Stimulated activated CD4-positive, alpha-beta T cell treated with anti-CD3 and anti-CD28 coated beads, Interleukin-1b, Interleukin-23, amount 100 ng/mL, for 48 hours (primary cell): ENCODE measurements at regions not wholly inside any gene's neighbourhood (a gene's known extent, or its start where the extent isn't known, plus 50 kb on each side); places are given as distances from the start of the nearest gene placed in this dataset.

Experiments used
- DNase-seq: peaks from one replicate; pipeline ENCODE4 v3.0.0-alpha.2; 2020

DNA sequence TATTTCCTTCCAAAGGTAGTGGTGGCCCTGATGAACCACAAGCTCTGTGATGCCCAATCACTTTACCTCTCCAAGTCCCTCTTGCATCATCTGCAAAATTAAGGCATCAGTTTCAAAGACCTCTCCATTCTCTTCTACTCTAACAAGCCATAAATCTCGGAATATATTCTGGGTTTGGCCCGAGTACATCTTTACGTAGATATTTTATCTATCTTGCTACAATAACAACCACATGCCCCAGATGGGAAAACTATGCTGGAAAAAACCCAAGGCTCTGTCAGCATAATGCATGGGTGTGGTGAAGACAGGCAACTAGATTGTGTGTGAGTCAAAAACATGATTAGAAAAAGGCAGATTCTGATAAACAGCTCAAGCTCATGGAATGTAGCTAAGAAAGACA lies 228.2 kb upstream of the BLID start:
- no peak for DNase-seq

DNA sequence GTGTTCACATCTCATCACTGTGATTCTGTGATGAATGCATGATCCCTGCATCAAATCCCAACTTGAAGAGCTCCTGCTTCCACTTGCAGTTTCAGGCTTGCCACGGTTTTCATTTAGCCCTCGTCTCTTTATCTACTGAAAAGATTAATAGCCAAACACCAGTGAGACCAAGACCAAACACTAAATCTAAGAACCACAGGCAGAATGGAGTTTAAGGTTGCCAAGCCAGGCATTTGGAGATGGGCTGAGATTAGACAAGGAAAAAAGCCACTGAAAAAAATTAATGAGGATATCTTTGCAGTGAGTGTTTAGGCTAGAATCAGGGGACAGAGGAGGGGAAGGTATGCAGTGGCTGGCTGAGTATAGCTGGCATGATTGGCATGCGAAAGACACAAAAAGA lies 227.2 kb upstream of the BLID start:
- no peak for DNase-seq

DNA sequence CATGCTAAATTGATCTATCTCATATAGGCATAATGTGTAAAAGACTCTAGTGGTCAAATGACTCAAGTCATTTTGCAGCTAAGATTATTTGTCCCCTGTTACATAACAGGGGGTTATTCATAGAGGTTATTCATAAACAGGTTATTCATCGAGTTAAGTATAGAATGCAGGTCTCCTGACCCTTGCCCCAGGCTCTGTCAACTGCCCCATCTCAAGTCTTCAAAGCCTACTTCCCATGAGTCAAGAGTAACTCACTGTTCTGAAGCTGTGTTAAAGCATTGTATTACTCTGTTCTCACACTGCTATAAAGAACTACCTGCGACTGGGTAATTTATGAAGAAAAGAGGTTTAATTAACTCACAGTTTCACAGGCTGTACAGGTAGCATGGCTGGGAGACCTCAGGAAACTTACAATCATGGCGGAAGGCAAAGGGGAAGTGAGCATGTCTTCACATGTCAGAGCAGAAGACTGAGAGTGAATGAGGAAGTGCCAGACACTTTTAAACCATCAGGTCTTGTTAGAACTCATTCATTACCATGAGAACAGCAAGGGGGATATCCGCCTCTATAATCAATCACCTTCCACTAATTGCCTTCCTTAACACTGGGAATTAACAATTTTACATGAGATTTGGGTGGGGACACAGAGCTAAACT lies 226.2 kb upstream of the BLID start:
- DNase-seq = no peak

DNA sequence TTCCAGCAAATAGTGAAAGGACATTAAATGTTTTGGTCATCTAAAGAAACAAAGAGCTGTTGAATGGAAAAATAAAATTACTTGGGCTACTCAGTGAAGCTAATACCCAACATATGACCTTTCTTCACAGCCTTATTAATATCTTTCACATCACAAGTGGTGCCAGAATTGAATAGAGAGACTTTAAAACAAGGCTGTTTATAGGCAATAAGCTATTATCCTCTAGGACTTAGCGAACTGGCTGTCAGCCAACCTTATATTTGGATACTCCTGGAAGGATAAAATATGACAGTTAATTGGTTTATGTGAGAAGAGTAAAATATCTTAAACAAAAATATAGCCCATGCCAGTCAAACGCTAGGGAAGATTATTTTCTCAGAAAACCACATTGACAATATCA lies 225.5 kb upstream of the BLID start:
- DNase-seq = no peak

DNA sequence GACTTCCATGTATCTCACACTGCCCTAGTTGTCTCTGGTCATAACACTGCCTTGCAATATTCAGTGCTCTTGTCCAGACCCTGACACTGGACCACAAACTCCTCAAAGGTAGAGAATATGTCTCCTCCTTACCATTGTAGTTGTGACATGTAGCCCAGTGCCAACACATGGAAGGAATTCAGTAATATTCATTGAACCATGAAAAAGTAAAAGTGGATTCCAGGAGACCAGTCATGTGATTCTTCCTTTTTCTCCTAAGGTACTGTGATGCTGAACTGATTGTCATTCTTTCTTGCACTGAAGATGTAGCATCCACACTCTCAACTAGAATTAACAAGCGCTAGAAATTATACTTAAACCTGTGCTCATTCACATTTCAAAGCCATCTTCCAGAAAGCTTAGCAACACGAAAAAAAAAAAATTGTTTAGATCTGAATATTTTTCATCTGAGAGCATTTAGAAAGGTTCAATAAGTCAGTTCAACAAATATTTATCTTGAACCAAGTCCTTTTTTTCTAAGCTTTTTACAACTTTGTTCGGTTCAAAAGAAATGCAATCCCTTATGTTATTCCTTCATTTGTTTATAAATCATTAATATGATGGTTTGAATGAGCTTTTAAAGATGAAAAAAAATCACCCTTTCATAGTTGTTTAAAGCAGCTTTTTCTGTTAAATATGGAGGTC lies 224.7 kb upstream of the BLID start:
- DNase-seq = no peak

DNA sequence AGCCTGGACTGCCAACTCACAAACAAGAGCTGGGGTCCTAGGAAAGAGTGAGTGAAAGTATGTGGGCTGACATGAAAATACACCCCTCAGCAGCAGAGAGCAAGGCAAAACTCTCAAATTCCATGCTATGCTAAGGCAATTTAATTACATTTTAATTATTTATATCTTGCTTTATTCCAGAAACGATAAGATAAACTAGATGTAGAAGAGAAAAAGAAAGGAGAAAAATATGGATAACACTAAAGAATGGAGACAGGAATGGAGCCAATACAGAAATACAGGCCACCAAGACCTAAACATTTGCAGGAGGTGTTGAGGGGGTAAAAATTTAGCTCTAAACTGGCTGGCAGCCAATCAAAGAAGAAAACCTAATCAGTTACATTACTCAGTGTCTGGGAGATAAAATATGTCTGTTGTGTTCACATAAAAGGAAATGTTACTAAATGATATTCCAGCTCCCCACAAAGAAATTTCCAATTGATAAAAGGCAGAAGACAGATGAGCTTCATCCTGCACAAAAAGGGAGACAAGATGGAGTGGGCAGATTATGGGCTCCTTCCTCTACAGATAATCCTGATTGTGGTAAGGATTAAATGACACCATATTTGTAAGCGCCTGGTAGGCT lies 223.5 kb upstream of the BLID start:
- no peak for DNase-seq

DNA sequence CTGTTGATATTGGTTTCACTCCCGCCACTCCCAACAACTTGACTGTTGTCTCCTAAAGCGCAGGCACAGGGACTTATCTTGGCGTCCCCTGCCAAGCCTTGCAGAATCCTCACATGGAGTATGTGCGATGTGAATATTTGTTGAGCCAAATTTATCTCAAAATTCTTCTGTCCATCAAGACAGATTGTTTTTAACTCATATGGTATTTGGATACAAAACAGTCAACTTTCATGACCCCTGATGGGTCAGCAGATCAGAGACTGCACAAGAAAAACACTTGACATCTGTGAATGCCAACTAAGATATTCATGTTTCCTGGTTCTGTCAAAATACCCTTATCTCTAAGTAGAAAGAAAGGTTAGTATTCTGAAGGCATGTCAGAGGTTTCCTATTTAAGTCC lies 221.7 kb upstream of the BLID start:
- DNase-seq = no peak

DNA sequence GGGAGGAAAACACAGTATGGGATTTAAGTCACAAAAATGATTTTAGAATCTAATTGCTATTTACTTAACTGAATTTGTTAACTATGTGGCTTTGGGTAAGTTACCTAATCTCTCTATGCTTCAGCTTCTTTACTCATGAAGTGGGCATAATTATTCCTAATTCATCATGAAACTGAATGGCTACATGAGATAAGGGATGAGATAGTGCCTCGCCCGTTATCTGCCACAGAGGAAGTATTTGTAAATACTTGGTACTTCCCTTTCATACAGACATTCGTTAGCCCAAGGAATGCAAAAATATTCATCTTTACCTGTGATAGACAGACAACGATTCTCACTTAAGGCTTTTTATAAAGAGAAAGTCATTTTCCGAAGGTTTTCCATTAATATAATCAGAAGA lies 221.2 kb upstream of the BLID start:
- no peak for DNase-seq

DNA sequence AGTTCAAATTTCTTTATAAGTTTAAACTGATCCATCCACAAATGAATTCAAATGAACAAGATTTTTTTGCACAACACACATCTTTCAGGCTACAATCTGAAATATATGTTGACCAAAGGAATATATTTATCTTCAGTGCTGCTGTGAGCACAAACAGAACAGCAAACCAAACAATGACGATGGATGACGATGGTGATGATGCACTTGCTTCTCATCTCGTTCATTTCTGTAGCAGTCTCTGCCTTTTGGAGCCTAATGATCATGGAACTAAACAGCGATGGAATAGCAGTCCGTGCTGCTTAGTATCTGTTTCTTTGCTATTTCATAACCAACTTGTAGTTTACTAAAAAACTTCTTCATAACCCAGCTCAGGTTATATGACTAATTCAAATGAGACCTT lies 220.7 kb upstream of the BLID start:
- DNase-seq = no peak

DNA sequence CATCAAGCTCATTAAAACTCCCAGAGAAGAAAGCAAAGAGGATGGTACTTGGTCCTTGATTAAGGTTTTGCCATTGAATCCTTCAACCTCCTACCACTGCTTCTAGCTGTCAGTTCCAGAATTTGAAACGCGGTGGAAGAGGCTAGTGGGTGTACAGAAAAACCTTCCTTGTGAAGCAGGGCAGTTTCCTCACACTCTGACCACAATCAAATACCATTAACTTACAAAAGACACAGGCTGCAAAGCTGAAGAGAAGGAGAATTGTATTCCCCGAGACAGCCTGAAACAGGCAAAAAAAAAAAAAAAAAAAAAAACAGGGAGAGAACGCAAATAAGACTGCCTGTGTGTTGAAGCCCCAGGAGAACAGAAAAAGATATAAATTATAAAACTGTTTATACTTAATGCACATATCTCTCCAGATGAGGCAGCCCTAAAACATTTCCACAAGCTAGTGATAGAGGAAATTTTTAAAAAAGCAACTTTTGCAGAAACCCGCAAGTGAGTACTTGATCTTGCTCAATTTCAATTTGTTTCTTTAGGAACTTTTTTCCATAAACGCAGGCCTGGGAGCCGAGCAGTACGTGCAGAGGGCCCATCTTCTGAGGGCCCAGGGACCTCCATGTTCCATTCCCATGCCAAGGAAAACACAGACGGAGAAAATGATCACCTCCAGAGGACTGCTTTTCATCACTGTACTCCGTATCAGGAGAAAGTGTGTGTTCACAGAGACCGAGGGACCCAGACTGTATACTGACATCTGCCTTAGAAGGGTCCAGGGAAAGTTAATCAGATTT lies 218.7 kb upstream of the BLID start:
- DNase-seq = no peak

DNA sequence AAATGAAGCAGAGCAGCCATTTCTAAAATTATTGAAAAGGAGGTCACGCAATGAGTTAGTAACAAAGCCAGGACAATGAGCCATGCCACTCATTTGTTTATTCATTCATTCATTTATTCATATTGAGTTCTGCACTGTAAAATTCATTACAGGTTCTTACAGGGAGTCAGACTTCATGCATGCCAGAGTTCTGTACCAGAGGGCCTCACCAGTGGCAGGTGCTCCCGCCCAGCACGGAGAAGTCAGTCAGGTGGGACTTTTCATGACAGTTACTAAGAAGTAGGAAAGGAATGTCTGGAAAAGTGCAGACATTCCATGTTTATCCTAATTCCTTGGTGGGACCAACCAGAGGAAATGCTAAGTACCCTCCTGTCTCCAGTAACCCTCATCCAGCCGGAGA lies 217.5 kb upstream of the BLID start:
- DNase-seq = no peak

DNA sequence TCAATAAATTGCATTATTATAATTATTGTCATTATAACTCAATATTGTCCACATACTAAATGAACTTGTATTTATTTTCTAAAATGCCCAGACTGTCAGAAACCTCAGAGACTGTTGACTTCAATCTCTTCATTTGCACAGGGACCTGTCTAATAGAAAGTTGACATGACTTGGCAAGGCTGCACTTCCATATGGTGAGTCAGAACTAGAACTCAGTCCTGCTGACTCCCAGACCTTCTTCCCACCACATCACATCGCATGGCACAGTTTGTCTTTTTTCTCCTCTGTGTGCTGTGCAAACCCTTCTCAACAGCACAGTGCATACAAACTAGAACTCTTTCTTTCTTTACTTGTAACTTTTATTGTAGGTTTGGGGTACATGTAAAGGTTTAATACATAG lies 215.1 kb upstream of the BLID start:
- no peak for DNase-seq

DNA sequence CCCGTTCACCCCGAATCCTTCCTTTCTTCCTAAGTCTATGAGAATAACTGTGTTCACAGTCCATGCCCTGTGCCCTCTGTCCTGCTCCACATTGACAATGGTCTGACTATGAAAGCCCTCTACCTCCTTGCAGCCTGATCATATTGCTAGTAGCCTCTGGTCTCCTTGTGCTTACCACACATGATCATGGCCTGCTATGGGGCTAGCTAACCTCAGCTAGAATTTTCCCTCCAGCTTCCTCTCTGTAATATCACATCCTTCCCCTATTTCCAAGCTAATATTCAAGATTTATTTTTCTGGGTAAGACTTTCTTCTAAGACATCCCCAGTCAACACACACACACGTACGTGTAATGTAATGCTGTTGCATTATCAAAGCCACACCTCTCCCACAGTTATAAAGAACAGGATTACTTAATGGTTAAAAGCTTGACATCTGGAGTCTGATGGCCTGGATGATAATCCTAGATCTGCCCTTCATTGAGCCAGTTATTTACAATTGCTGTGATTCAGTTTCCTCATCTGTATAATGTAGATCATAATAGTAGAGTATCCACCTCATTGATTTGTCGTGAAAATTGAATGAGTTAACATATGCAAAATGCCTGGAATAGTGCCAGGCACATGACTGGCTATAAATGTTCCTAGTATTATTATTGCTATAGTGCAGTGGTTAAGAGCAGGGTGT lies 214.4 kb upstream of the BLID start:
- DNase-seq = no peak

DNA sequence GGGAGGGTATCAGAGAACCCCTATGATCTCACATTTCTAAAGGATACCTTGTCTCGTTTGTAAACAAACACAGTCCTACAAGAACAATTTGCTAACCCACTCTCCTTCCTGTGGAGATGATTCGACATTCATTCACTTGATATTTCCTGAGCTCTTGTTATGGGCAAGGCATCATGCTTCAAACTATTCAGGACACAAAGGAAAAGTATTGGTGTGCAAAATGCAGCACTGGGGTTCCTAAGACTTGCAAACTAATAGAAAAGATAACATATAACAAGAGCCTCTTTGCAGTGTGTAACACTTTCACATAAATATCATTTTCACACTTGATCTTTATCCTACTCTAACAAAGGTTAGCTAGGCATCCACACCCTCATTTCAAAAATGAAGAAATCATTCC lies 211.5 kb upstream of the BLID start:
- DNase-seq = no peak

DNA sequence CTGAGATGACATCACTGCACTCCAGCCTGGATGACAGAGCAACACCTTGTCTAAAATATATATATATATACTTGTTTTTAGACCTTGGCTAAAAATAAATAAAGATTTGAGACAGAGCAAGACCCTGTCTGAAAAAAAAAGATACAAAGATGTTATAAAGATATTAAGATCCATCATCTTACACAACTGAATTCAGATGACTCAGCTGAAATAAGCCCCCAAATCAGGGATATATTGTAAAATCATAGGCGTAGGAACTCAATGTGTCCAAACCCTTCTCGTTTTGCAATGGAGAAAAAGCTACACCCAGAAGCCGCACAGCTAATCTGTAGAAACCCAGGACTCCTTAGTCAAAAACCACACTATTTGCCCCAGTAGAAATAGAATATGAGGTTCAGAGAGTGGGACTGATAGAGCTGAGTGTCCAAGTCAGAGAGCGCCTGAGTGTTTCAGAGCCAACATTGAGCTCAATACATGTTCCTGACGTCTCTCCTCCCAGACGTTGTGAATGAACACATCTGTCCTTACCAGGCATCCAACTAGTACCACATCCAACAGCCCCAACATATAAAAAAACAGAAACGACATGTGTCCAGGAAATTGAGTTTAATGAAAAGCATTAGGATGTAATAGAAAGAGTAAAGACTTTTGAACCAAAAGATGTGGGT lies 207.9 kb upstream of the BLID start:
- no peak for DNase-seq

DNA sequence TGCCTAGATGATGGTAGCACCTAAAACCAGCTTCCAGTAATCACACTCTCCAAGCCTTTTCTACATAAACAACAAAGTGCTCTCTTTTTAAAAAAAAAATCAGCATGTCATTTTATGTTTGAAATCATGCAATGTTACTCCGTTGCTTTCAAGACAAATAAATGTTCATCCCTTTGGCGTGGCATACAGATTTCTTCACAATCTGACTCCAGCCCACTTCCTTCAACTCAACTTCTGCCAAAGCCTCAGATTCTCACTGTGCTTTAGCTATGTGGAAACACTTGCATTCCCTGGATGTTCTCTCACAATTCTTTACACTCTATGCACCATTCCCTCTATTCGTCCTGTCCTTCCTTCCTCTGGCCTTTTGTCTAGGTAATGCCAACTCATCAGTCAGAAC lies 206.3 kb upstream of the BLID start:
- DNase-seq = no peak

DNA sequence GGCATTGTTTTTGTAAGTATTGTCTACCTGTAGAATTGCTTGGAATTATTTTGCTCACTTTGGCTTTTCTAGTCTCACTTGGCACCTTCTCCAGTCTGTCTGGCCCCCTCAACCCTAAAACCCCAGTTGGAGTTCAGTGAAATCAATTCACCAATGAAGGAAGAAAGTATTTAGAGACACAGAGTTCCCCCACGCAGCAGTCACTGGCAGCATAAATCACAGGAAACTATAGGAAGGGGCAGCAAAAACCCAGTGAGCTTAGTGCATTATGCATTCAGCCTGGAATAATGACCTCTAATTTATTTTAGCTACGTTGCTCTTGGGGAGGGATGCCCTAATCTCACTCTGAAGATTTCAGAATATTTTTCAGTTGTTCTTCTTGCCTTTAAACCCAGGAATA lies 204.7 kb upstream of the BLID start:
- no peak for DNase-seq

DNA sequence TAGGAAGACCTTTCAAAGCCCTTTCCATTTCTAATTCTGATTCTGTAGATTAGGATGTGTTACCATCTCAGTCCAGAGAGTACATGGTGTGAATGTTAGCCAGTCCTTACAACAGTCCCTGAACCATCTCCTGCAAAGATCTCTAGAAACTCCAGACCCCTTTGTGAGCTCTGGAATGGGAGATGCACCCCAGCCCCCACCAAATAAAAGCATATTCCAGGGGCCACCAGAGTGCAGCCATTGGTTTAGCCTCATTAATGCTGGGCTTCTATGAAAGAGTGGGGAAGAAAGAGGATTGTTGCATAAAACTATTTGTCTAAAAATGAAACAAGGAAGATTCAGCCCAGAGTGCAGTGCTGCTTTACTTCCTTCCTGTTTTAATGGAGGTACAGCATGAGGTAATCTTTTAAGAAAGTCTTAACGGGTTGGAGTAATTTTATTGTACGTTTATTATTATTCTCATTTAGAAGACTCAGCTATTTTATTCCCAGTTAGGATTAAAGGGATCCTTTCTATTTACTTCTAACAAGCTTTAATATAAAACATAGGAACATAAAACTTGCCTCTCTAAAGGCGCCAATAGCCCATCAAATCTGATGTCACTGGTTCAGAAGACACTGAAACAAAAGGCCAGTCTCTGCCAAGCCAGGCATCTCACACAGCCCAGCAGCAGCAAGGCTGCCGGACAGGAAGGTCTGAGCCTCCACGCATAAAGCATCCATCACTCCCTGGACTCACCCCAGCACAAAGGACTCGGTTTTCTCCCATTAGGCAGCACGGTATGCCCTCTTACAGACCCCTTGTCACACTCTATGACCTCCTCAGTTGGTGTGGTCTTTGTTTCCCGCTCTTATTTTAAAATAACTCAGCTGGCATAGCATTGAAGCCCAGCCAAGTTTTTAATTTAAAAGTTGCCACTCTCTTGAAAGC lies 203.9 kb upstream of the BLID start:
- no peak for DNase-seq

DNA sequence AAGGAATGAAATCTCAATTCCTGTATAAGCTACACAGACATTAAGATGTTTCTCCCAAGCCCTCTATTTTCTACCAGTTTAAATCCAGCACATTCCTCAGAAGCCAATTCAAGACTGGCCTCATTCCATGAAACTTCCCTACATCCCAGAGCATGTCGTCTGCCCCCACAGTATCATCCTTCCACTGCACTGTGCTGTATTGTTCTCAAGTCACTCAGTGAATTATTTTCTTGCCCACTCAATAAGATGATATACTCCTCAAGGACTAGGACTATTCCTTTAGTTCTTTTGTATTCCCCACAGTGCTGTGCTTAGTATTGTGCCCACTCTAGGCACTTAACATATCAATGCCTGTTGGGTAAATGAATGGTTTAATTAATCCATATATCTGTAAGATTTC lies 203.1 kb upstream of the BLID start:
- no peak for DNase-seq

DNA sequence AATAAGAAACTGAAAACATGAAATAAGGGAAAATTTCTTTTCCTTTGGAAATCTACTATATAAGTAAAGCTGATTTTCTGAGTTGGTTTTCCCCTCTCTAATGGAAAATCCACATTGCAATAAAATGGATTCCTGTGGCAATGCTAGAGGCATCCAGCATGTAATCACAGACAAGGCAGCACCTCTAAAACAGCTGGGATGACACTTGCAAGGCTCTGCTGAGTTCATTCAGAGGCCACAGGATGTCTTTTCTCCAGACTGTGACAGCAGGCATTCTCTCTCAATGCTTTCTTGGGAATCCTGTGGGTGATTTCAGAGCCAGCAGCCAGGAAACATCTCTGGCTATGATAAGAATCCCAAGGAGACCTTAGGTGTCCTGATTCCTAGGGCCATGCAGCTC lies 201.3 kb upstream of the BLID start:
- DNase-seq = no peak

DNA sequence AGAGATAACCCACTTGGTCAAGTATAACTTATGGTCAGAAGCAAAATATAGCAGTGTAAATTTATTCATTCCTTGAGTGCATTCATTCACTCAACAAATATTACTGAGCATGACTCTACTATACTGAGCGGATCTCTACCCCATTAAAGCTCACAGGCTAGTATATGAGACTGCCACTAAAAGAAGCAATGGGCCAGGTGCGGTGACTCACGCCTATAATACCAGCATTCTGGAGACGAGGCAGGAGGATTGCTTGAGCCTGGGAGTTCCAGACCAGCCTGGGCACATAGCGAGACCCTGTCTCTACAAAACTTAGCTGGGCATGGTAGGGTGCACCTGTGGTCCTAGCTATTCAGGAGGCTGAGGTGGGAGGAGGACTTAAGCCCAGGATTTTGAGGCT lies 197.6 kb upstream of the BLID start:
- no peak for DNase-seq
